Testis (tissue), 2 donors: ENCODE measurements at regions not wholly inside any gene's neighbourhood (a gene's known extent, or its start where the extent isn't known, plus 50 kb on each side); places are given as distances from the start of the nearest gene placed in this dataset.

Experiments used
- POLR2A ChIP-seq: fragments of 450-650 bp; IDR thresholded peaks from one replicate; pipeline ENCODE4 v1.6.1; 2017; ENCODE audit warnings: antibody characterized with exemption, mild to moderate bottlenecking, moderate library complexity
- TF ChIP-seq, protein P1 (sequence below), 3 experiments: fragments of 450-650 bp in 2 of 3; fragments of 200-600 bp in 1 of 3; sonication (generic) in 1 of 3; IDR thresholded peaks; one replicate each; pipeline ENCODE4 v1.5.1; 2016 to 2019; ENCODE audit warnings: antibody characterized with exemption in 3 of 3, mild to moderate bottlenecking in 2 of 3, moderate library complexity in 1 of 3

DNA sequence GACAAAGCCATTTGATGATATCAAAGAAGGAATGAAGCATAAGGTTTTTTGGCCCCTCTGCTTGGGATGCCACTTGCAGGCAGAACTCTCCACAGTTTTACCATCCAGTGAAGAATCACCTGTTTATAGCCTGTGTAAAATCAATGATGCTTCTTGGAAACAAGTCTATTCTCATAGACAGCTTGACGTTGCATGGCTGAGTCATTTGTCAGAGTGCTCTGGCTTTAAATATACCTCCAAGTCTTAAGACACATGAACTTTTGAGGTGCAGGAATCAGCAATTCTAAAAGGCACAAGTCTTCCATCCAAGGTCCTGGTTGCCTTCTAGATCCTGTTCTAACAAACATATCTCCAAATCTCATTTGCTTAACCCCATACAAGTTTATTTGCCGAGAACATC is 53.6 kb upstream of the KIRREL3 start:
- TF ChIP-seq, protein P1, sequence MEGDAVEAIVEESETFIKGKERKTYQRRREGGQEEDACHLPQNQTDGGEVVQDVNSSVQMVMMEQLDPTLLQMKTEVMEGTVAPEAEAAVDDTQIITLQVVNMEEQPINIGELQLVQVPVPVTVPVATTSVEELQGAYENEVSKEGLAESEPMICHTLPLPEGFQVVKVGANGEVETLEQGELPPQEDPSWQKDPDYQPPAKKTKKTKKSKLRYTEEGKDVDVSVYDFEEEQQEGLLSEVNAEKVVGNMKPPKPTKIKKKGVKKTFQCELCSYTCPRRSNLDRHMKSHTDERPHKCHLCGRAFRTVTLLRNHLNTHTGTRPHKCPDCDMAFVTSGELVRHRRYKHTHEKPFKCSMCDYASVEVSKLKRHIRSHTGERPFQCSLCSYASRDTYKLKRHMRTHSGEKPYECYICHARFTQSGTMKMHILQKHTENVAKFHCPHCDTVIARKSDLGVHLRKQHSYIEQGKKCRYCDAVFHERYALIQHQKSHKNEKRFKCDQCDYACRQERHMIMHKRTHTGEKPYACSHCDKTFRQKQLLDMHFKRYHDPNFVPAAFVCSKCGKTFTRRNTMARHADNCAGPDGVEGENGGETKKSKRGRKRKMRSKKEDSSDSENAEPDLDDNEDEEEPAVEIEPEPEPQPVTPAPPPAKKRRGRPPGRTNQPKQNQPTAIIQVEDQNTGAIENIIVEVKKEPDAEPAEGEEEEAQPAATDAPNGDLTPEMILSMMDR (IDR thresholded peaks at IDR 0.05) = no peak
- TF ChIP-seq POLR2A = no peak
